GM12878 (cell line): ENCODE measurements at regions not wholly inside any gene's neighbourhood (a gene's known extent, or its start where the extent isn't known, plus 50 kb on each side); places are given as distances from the start of the nearest gene placed in this dataset.
"Not testable (repeated sequence)": the region's sequence is repeated elsewhere in the genome, so short reads cannot be mapped to it uniquely, and the experiment has no call there.

Experiments used
- ATAC-seq: fragments of 200-7000 bp; cut with Tn5 transposase; 3 replicates; pipeline ENCODE4 v1.9.1; 2020; ENCODE audit warnings: mild to moderate bottlenecking, moderate library complexity
- BruUV-seq: library from RNA; stranded (reverse); fragments of 400-500 nt; replicated peaks from 2 replicates; lab custom pipeline; 2021; lab: Mats Ljungman, UMichigan
- CTCF ChIA-PET: fragments of 300-600 bp; sonication (Branson Sonifier 250); formaldehyde crosslinking; extraction: SDS; loops from one replicate; lab custom pipeline; 2021; ENCODE audit warnings: inconsistent platforms; lab: Yijun Ruan, JAX
- POLR2A ChIA-PET: fragments of 350-600 bp; formaldehyde crosslinking; extraction: SDS; loops from one replicate; lab custom pipeline; 2021; ENCODE audit warnings: inconsistent platforms; lab: Charles Lee
- RAD21 ChIA-PET: fragments of 300-600 bp; sonication (Branson Sonifier 250); formaldehyde crosslinking; loops from one replicate; lab custom pipeline; 2023; ENCODE audit warnings: antibody characterized with exemption; ENCODE audit not compliant: unreplicated experiment; lab: Charles Lee
- SMC1A ChIA-PET: fragments of 300-600 bp; sonication (Branson Sonifier 250); formaldehyde crosslinking; loops from one replicate; lab custom pipeline; 2023; ENCODE audit not compliant: unreplicated experiment, uncharacterized antibody; lab: Charles Lee
- DNase-seq: peaks from one replicate; pipeline ENCODE4 v3.0.0-alpha.2; 2011; ENCODE audit warnings: low read depth, low spot score
- FAIRE-seq: peaks from 3 replicates; lab custom pipeline; 2011; peaks lifted over from hg19 to GRCh38; lab: Jason Lieb, UNC
- H2AFZ ChIP-seq: 2 replicates; pipeline ENCODE4 v1.6.0; 2011; ENCODE audit warnings: low read depth, low read length, control low read depth; ENCODE audit not compliant: control insufficient read depth
- H3K27ac ChIP-seq: 2 replicates; pipeline ENCODE4 v1.5.1; 2011; ENCODE audit warnings: control low read depth; ENCODE audit not compliant: control insufficient read depth, insufficient read depth
- H3K27me3 ChIP-seq, 2 experiments: replicated peaks in 1 of 2; 2 replicates each; pipeline versions ENCODE4 v1.6.0 to v1.6.1; 2011; ENCODE audit warnings: low read length in 1 of 2; ENCODE audit not compliant: control insufficient read depth in 2 of 2, insufficient read depth in 2 of 2
- H3K36me3 ChIP-seq, 2 experiments: 2 replicates each; pipeline ENCODE4 v1.5.1; 2011; ENCODE audit warnings: low read length in 1 of 2; ENCODE audit not compliant: control insufficient read depth in 2 of 2, insufficient read depth in 2 of 2
- H3K4me1 ChIP-seq: 2 replicates; pipeline ENCODE4 v1.6.1; 2011; ENCODE audit warnings: mild to moderate bottlenecking, low read length, moderate library complexity, mixed read lengths; ENCODE audit not compliant: control insufficient read depth, insufficient read depth
- H3K4me2 ChIP-seq: 2 replicates; pipeline ENCODE4 v1.6.0; 2011; ENCODE audit warnings: control low read depth; ENCODE audit not compliant: control insufficient read depth, insufficient read depth
- H3K4me3 ChIP-seq: fragments of 200-600 bp; sonication (generic); 2 replicates; pipeline ENCODE4 v1.5.1; 2016
- H3K79me2 ChIP-seq: 2 replicates; pipeline ENCODE4 v1.6.0; 2011; ENCODE audit warnings: low read length; ENCODE audit not compliant: control insufficient read depth, insufficient read depth
- H3K9ac ChIP-seq: 2 replicates; pipeline ENCODE4 v1.8.0; 2011; ENCODE audit warnings: low read length, control low read depth, mixed read lengths; ENCODE audit not compliant: control insufficient read depth, insufficient read depth
- H3K9me3 ChIP-seq: replicated peaks from 3 replicates; pipeline ENCODE4 v1.5.1; 2011; ENCODE audit warnings: mild to moderate bottlenecking, low read length; ENCODE audit not compliant: control insufficient read depth, insufficient read depth
- H4K20me1 ChIP-seq: 2 replicates; pipeline ENCODE4 v1.6.0; 2011; ENCODE audit not compliant: control insufficient read depth, insufficient read depth
- IKZF2 ChIP-seq, 2 experiments: fragments of 450-650 bp; IDR thresholded peaks; 2 replicates each; pipeline ENCODE4 v1.6.1; 2017; ENCODE audit warnings: mild to moderate bottlenecking in 2 of 2, moderate library complexity in 2 of 2
- SIX5 ChIP-seq: IDR thresholded peaks from 2 replicates; pipeline ENCODE4 v1.6.1; 2011; ENCODE audit warnings: mild to moderate bottlenecking, low read depth, low read length, moderate library complexity; ENCODE audit not compliant: severe bottlenecking
- WGBS: methylation state at CpG from one replicate; pipeline ENCODE4 v1.1.6; 2016; ENCODE audit warnings: low lambda C conversion rate; ENCODE audit not compliant: insufficient replicate concordance, insufficient coverage; ENCODE audit errors: missing lambda C conversion rate; 5-methylcytosine and 5-hydroxymethylcytosine counted together
- in situ Hi-C: fragments of 300-500 bp; cut with MboI; formaldehyde crosslinking; loops from 9 replicates; pipeline ENCODE4 v1.14.3; 2018; ENCODE audit warnings: mixed read lengths
- intact Hi-C: fragments of 100-400 bp; cut with micrococcal nuclease; formaldehyde crosslinking; loops from one replicate; pipeline ENCODE4 v1.14.2; 2022; ENCODE audit not compliant: unreplicated experiment
- TF ChIP-seq, protein P1 (sequence below): fragments of 450-650 bp; conservative IDR thresholded peaks from 2 replicates; pipeline ENCODE4 v1.6.1; 2017; ENCODE audit warnings: mild to moderate bottlenecking, moderate library complexity
- TF ChIP-seq, protein P2 (sequence below): fragments of 450-650 bp; IDR thresholded peaks from 2 replicates; pipeline ENCODE4 v1.6.1; 2017; ENCODE audit warnings: mild to moderate bottlenecking, moderate library complexity
- TF ChIP-seq, protein P3 (sequence below): IDR thresholded peaks from 2 replicates; pipeline ENCODE4 v1.6.1; 2012; ENCODE audit warnings: low read depth, low read length, improper control_type of control experiment

DNA sequence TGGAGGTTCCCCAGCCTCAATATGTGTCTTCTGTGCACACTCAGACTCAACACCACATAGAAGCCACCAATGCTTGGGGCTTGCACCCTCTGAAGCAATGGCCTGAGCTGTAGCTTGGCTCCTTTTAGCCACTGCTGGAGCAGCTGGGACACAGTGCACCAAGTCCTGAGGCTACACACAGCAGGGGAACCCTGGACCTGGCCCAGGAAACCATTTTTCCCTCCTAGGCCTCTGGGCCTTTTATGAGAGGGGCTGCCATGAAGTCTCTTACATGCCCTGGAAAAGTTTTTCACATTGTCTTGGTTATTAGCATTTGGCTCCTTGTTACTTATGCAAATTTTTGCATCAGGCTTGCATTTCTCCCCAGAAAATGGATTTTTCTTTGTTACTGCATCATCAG is 306.2 kb downstream of the CPXCR1 start:
- no peak overlapping the region for H3K4me2 ChIP-seq
- BruUV-seq, result no TSS peak
- no peak for FAIRE-seq
- H3K4me3 ChIP-seq, result no peak overlapping the region
- H2AFZ ChIP-seq, result no peak overlapping the region
- in situ Hi-C loops, result no loop called here
- SMC1A ChIA-PET, result no interaction called here
- POLR2A ChIA-PET, result no interaction called here
- H3K4me1 ChIP-seq, result no peaks in the 10 kb centered on the region
- no peak for TF ChIP-seq SIX5
- TF ChIP-seq, protein P1, sequence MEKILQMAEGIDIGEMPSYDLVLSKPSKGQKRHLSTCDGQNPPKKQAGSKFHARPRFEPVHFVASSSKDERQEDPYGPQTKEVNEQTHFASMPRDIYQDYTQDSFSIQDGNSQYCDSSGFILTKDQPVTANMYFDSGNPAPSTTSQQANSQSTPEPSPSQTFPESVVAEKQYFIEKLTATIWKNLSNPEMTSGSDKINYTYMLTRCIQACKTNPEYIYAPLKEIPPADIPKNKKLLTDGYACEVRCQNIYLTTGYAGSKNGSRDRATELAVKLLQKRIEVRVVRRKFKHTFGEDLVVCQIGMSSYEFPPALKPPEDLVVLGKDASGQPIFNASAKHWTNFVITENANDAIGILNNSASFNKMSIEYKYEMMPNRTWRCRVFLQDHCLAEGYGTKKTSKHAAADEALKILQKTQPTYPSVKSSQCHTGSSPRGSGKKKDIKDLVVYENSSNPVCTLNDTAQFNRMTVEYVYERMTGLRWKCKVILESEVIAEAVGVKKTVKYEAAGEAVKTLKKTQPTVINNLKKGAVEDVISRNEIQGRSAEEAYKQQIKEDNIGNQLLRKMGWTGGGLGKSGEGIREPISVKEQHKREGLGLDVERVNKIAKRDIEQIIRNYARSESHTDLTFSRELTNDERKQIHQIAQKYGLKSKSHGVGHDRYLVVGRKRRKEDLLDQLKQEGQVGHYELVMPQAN, result no peak
- TF ChIP-seq IKZF2 (IDR thresholded peaks at IDR 0.05), result no peak
- TF ChIP-seq, protein P2, sequence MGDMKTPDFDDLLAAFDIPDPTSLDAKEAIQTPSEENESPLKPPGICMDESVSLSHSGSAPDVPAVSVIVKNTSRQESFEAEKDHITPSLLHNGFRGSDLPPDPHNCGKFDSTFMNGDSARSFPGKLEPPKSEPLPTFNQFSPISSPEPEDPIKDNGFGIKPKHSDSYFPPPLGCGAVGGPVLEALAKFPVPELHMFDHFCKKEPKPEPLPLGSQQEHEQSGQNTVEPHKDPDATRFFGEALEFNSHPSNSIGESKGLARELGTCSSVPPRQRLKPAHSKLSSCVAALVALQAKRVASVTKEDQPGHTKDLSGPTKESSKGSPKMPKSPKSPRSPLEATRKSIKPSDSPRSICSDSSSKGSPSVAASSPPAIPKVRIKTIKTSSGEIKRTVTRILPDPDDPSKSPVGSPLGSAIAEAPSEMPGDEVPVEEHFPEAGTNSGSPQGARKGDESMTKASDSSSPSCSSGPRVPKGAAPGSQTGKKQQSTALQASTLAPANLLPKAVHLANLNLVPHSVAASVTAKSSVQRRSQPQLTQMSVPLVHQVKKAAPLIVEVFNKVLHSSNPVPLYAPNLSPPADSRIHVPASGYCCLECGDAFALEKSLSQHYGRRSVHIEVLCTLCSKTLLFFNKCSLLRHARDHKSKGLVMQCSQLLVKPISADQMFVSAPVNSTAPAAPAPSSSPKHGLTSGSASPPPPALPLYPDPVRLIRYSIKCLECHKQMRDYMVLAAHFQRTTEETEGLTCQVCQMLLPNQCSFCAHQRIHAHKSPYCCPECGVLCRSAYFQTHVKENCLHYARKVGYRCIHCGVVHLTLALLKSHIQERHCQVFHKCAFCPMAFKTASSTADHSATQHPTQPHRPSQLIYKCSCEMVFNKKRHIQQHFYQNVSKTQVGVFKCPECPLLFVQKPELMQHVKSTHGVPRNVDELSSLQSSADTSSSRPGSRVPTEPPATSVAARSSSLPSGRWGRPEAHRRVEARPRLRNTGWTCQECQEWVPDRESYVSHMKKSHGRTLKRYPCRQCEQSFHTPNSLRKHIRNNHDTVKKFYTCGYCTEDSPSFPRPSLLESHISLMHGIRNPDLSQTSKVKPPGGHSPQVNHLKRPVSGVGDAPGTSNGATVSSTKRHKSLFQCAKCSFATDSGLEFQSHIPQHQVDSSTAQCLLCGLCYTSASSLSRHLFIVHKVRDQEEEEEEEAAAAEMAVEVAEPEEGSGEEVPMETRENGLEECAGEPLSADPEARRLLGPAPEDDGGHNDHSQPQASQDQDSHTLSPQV, result no peak
- TF ChIP-seq, protein P3, sequence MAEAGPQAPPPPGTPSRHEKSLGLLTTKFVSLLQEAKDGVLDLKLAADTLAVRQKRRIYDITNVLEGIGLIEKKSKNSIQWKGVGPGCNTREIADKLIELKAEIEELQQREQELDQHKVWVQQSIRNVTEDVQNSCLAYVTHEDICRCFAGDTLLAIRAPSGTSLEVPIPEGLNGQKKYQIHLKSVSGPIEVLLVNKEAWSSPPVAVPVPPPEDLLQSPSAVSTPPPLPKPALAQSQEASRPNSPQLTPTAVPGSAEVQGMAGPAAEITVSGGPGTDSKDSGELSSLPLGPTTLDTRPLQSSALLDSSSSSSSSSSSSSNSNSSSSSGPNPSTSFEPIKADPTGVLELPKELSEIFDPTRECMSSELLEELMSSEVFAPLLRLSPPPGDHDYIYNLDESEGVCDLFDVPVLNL, result no peak
- TF ChIP-seq, all 136 proteins: peak for 0
- ATAC-seq (no peak), DNase-seq (no peak)
- CTCF ChIA-PET, result no interaction called here
- Histone ChIP-seq H3K9ac (no peak overlapping the region), H4K20me1 (no peaks in the 10 kb centered on the region), H3K27me3 (no peaks in the 10 kb centered on the region), H3K27ac (no peak overlapping the region), H3K79me2 (no peaks in the 10 kb centered on the region), H3K9me3 (no peaks in the 10 kb centered on the region), H3K36me3 (no peaks in the 10 kb centered on the region)
- RAD21 ChIA-PET, result no interaction called here
- intact Hi-C loops, result no loop called here

DNA sequence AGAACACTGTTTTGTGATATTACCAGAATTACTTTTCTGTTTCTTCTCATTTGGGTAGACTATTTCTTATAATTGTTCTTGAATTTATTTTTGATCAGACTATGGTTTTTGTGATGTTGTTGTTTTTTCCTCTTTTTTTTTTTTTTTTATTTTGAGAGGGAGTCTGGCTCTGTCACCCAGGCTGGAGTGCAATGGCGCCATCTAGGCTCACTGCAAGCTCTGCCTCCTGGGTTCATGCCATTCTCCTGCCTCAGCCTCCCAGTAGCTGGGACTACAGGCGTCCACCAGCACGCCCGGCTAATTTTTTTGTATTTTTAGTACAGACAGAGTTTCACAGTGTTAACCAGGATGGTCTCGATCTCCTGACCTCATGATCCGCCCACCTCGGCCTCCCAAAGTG is 352.6 kb downstream of the CPXCR1 start:
- H3K4me3 ChIP-seq, H2AFZ ChIP-seq, intact Hi-C loops, SMC1A ChIA-PET, H3K9ac ChIP-seq, DNase-seq, H3K79me2 ChIP-seq, H3K27ac ChIP-seq, H3K4me2 ChIP-seq, H4K20me1 ChIP-seq, in situ Hi-C loops, H3K4me1 ChIP-seq, H3K27me3 ChIP-seq, FAIRE-seq, POLR2A ChIA-PET, H3K36me3 ChIP-seq, BruUV-seq, H3K9me3 ChIP-seq, ATAC-seq: not testable (repeated sequence)
- ChIA-PET CTCF (interaction anchor here (1.1 to 2.2 kb wide), 2 partner anchors 8 to 12 kb away, joined by 3 to 6 read pairs; no protein-coding TSS in a partner anchor), RAD21 (interaction anchor here (0.7 kb wide), 1 partner anchor 1208 kb away, joined by 3 read pairs; no protein-coding TSS in a partner anchor)
- 36% methylated on average over 3 of the region's 7 CpGs for WGBS
